Adrenal gland (tissue), 5 donors: ENCODE measurements at regions not wholly inside any gene's neighbourhood (a gene's known extent, or its start where the extent isn't known, plus 50 kb on each side); places are given as distances from the start of the nearest gene placed in this dataset.

ENCODE experiments used
- CTCF ChIP-seq, 6 experiments: fragments of 450-650 bp in 4 of 6; fragments of 200-600 bp in 2 of 6; sonication (generic) in 1 of 6; IDR thresholded peaks; 1 replicate in 5 of 6; 2 replicates in 1 of 6; pipeline versions ENCODE4 v1.5.1 to v1.8.0; 2016 to 2021; ENCODE audit warnings: antibody characterized with exemption in 6 of 6, mild to moderate bottlenecking in 2 of 6, moderate library complexity in 1 of 6
- POLR2A ChIP-seq, 2 donors: fragments of 450-650 bp; IDR thresholded peaks; one replicate each; pipeline ENCODE4 v1.6.1; 2017; ENCODE audit warnings: antibody characterized with exemption in 2 of 2, mild to moderate bottlenecking in 2 of 2, moderate library complexity in 1 of 2
- donor health status: DM: no; HTN: no; CAD: no.

DNA sequence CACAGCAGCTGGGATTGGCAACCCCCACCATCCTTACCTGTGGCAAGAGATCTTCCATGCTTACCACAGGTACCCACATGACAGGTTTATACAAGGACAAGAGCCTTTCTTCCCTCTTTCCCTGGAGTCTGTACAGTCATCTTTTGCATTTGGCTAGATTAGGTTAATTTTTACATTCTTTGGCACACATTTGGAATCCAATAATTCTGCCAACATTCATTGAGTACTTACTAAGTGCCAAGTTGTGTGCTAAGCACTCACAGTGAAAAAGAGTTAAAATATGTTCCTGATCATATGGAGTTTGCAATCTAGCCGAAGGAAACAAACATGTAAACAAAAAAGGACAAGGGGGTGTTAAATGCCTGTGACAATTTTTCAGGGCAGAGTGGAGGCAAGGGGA is 50.0 kb upstream of the OPCML start:
- no peak for TF ChIP-seq CTCF (IDR thresholded peaks at IDR 0.05)
- no peak for TF ChIP-seq POLR2A (IDR thresholded peaks at IDR 0.05)
